Ovary (tissue), 7 donors: ENCODE measurements at regions not wholly inside any gene's neighbourhood (a gene's known extent, or its start where the extent isn't known, plus 50 kb on each side); places are given as distances from the start of the nearest gene placed in this dataset.

Experiments used
- DNase-seq, 5 donors: peaks; one replicate each; pipeline ENCODE4 v3.0.0-alpha.2; 2019 to 2020
- H3K27ac ChIP-seq, 2 donors: fragments of 200-600 bp; one replicate each; pipeline versions ENCODE4 v1.5.1 to v1.8.0; 2019 to 2022
- H3K27me3 ChIP-seq: fragments of 200-600 bp; one replicate; pipeline ENCODE4 v1.8.0; 2022
- H3K36me3 ChIP-seq: fragments of 200-600 bp; sonication (generic); one replicate; pipeline ENCODE4 v1.5.1; 2019
- H3K4me1 ChIP-seq: one replicate; pipeline ENCODE4 v1.8.1; 2013; ENCODE audit warnings: mild to moderate bottlenecking, moderate library complexity; ENCODE audit not compliant: insufficient read depth
- H3K4me3 ChIP-seq: fragments of 200-600 bp; sonication (generic); one replicate; pipeline ENCODE4 v1.5.1; 2017
- H3K9me3 ChIP-seq, 2 donors: fragments of 200-600 bp in 1 of 2; sonication (generic) in 1 of 2; one replicate each; pipeline versions ENCODE4 v1.5.1 to v1.8.1; 2013 to 2019; ENCODE audit warnings: mild to moderate bottlenecking in 1 of 2, moderate library complexity in 1 of 2
- EP300 ChIP-seq: sonication (generic); formaldehyde crosslinking; IDR thresholded peaks from one replicate; pipeline ENCODE4 v1.6.1; 2017; ENCODE audit warnings: antibody characterized with exemption
- POLR2A ChIP-seq: fragments of 450-650 bp; IDR thresholded peaks from one replicate; pipeline ENCODE4 v1.6.1; 2017; ENCODE audit warnings: antibody characterized with exemption, mild to moderate bottlenecking, moderate library complexity
- WGBS, 3 donors: extraction: QIAGEN DNeasy Blood & Tissue Kit in 1 of 3; methylation state at CpG; one replicate each; pipeline versions ENCODE4 v1.1.5 to v1.1.7; 2013 to 2017; 5-methylcytosine and 5-hydroxymethylcytosine counted together
- intact Hi-C, 4 donors: fragments of 100-400 bp; cut with DNase I; formaldehyde crosslinking; loops; one replicate each; pipeline versions ENCODE4 v1.11.0 to v1.15.1; 2022 to 2023
- TF ChIP-seq, protein P1 (sequence below), 3 donors: fragments of 450-650 bp in 2 of 3; fragments of 200-600 bp in 1 of 3; IDR thresholded peaks; one replicate each; pipeline versions ENCODE4 v1.5.1 to v1.8.0; 2016 to 2022; ENCODE audit warnings: antibody characterized with exemption in 3 of 3, mild to moderate bottlenecking in 1 of 3
- donor health status: DM: no; HTN: no; CAD: no; lungs with moderate emphysema.
- donor health status: DM: no; HTN: no; CAD: no.
- donor health status: Bipolar disorder and iron deficiency.
- donor health status: DM: no; HTN: no; CAD: no.
- donor health status: DM: yes; HTN: yes; CAD: no.

DNA sequence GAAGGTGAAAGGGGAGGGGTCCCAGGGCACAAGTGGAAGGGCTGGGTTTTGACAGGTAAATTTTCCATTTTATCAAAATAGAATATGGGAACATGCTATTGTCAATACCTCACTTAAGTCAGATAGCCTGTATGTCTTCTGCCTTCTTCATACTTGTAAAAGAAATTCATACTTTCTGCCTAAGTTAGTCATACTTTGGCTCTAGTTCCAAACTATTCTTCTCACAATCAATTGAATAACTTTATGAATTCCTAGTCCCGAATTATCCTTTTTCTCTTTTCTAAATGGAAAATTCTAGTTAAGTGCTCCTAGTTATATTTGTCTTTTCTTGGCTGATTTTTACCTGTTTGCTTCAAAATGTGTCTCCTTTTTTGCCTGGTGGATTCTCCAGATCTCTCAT, 271.4 kb downstream of the CSNK1G3 start:
- TF ChIP-seq, protein P1, sequence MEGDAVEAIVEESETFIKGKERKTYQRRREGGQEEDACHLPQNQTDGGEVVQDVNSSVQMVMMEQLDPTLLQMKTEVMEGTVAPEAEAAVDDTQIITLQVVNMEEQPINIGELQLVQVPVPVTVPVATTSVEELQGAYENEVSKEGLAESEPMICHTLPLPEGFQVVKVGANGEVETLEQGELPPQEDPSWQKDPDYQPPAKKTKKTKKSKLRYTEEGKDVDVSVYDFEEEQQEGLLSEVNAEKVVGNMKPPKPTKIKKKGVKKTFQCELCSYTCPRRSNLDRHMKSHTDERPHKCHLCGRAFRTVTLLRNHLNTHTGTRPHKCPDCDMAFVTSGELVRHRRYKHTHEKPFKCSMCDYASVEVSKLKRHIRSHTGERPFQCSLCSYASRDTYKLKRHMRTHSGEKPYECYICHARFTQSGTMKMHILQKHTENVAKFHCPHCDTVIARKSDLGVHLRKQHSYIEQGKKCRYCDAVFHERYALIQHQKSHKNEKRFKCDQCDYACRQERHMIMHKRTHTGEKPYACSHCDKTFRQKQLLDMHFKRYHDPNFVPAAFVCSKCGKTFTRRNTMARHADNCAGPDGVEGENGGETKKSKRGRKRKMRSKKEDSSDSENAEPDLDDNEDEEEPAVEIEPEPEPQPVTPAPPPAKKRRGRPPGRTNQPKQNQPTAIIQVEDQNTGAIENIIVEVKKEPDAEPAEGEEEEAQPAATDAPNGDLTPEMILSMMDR (IDR thresholded peaks at IDR 0.05), result no peak
- TF ChIP-seq EP300 (no peak), POLR2A (no peak)
- Histone ChIP-seq H3K27ac (no peak overlapping the region), H3K4me1 (peaks cover 3% of the 10 kb centered on the region), H3K27me3 (no peaks in the 10 kb centered on the region), H3K4me3 (no peak overlapping the region), H3K9me3 (no peaks in the 10 kb centered on the region), H3K36me3 (no peaks in the 10 kb centered on the region)
- WGBS, 3 donors, result 47 to 65% (median 60%) methylated on average over 1 of the region's 1 CpG
- intact Hi-C loops, result no loop called here
- no peak for DNase-seq

DNA sequence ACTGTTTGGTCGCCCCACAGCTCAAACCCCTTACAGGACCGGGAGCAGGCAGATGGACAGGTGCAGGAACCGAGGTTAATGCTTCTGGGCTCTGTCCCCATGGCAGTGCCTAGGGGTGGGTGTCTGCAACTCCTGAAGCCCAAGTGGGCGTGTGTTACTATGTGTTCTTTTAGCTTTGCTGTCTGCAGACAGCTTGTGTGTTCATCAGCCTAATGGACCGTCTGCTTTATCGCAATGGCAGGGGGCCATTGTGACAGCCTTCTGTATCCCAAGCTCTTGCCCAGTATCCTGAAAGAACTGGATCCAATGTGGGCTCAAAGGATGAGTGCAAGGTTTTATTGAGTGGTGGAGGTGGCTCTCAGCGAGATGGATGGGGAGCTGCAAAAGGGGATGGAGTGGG, 266.7 kb downstream of the CSNK1G3 start:
- no peaks in the 10 kb centered on the region for H3K4me1 ChIP-seq
- H3K4me3 ChIP-seq, result no peak overlapping the region
- intact Hi-C loops, result no loop called here
- TF ChIP-seq, protein P1 (IDR thresholded peaks at IDR 0.05), result no peak
- TF ChIP-seq EP300 (no peak), POLR2A (no peak)
- H3K27ac ChIP-seq, result no peak overlapping the region
- DNase-seq, result no peak
- H3K27me3 ChIP-seq, result no peaks in the 10 kb centered on the region
- no peaks in the 10 kb centered on the region for H3K9me3 ChIP-seq
- no peaks in the 10 kb centered on the region for H3K36me3 ChIP-seq
- WGBS, 3 donors, result 94 to 99% (median 98%) methylated on average over 7 of the region's 7 CpGs

DNA sequence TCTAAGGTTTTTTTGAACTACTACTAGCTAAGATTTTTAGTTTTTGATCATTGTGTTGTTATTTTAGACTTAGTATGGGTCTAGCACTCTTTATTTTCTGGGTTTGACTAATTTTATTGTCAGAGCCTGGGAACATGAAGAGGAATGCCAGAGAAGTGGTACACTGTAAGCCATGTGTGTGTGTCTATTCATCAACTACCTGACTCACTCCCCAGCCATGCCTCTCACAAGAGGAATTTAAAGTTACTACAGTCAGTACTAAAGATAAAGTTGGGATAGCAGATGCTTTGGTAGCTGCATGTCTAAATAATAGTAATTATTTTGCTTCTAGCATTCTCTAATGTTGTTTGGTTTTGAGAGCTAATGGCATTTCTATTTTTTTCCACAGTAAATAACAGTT, 264.8 kb downstream of the CSNK1G3 start:
- no peak overlapping the region for H3K4me3 ChIP-seq
- H3K36me3 ChIP-seq, result no peaks in the 10 kb centered on the region
- DNase-seq, result no peak
- TF ChIP-seq, protein P1 (IDR thresholded peaks at IDR 0.05), result no peak
- TF ChIP-seq EP300, result no peak
- TF ChIP-seq POLR2A, result no peak
- no peaks in the 10 kb centered on the region for H3K9me3 ChIP-seq
- no peaks in the 10 kb centered on the region for H3K27me3 ChIP-seq
- no peaks in the 10 kb centered on the region for H3K4me1 ChIP-seq
- intact Hi-C loops, result no loop called here
- no peak overlapping the region for H3K27ac ChIP-seq

DNA sequence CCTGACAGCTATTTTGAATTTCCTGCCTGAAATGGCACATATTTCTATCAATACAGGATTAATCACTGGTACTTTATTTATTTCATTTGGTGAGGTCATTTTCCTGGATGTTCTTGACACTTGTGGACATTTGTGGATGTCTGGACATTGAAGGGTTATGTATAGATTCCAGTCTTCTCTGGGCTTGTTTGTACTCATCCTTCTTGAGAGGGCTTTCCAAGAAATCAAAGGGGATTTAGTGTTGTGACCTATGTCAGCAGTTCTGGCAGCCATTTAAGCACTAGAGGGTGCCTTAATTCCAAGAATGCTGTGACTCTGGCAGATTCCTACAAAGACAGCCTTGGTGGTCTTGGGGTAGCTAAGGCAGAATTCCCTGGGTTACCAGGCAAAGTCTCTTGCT, 259.7 kb downstream of the CSNK1G3 start:
- Histone ChIP-seq H3K27me3 (no peaks in the 10 kb centered on the region), H3K4me1 (no peaks in the 10 kb centered on the region), H3K36me3 (no peaks in the 10 kb centered on the region), H3K27ac (no peak overlapping the region), H3K9me3 (no peaks in the 10 kb centered on the region), H3K4me3 (no peak overlapping the region)
- TF ChIP-seq EP300 (no peak), POLR2A (no peak)
- TF ChIP-seq, protein P1 (IDR thresholded peaks at IDR 0.05), result no peak
- no peak for DNase-seq
- intact Hi-C loops, result no loop called here

DNA sequence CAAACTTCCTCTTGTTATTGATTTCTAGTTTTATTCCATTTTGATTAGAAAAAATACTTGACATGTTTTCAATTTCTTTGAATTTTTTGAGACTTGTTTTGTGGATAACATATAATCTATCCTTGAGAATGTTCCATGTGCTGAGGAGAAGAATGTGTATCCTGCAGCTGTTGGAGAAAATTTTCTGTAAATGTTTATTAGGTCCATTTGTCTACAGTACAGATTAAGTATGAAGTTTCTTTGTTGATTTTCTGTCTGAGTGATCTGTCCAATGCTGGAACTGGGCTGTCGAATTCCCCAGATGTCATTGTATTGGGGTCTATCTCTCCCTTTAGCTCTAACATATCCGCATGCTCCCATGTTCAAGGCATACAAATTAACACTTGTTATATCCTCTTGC, 251.2 kb downstream of the CSNK1G3 start:
- Histone ChIP-seq H3K36me3 (no peaks in the 10 kb centered on the region), H3K4me3 (no peak overlapping the region), H3K4me1 (no peaks in the 10 kb centered on the region), H3K9me3 (no peaks in the 10 kb centered on the region), H3K27ac (no peak overlapping the region), H3K27me3 (no peaks in the 10 kb centered on the region)
- intact Hi-C loops, result no loop called here
- WGBS, 3 donors, result 21 to 48% (median 29%) methylated on average over 2 of the region's 2 CpGs
- DNase-seq, result no peak
- TF ChIP-seq EP300, result no peak
- TF ChIP-seq, protein P1 (IDR thresholded peaks at IDR 0.05), result no peak
- TF ChIP-seq POLR2A, result no peak
